HCT116 (cell line): ENCODE measurements at regions not wholly inside any gene's neighbourhood (a gene's known extent, or its start where the extent isn't known, plus 50 kb on each side); places are given as distances from the start of the nearest gene placed in this dataset.

Experiments used
- ATAC-seq: fragments of 200-7000 bp; cut with Tn5 transposase; 2 replicates; pipeline ENCODE4 v1.9.1; 2020; ENCODE audit warnings: mild to moderate bottlenecking, moderate library complexity
- BruUV-seq: library from RNA; stranded (reverse); fragments of 400-500 nt; replicated peaks from 2 replicates; lab custom pipeline; 2021; lab: Mats Ljungman, UMichigan
- CTCF ChIA-PET: fragments of 300-600 bp; sonication (Branson Sonifier 250); formaldehyde crosslinking; loops from one replicate; lab custom pipeline; 2021; ENCODE audit warnings: antibody characterized with exemption; lab: Charles Lee
- POLR2A ChIA-PET: fragments of 300-600, 350-600 bp; sonication (Branson Sonifier 250); formaldehyde crosslinking; loops from one replicate; lab custom pipeline; 2021; ENCODE audit warnings: antibody characterized with exemption; lab: Charles Lee
- RAD21 ChIA-PET, 2 experiments: fragments of 300-600 bp; sonication (Branson Sonifier 250); formaldehyde crosslinking; loops; one replicate each; lab custom pipeline; 2023; ENCODE audit warnings: low total read pairs in 2 of 2; ENCODE audit not compliant: uncharacterized antibody in 2 of 2, unreplicated experiment in 2 of 2, low non-redundant PET in 1 of 2; lab: Charles Lee
- DNase-seq: peaks from one replicate; pipeline ENCODE4 v3.0.0-alpha.2; 2010; ENCODE audit warnings: low read depth, low spot score
- H2AFZ ChIP-seq: fragments of 200-600 bp; shearing (Covaris generic), sonication (generic); 2 replicates; pipeline ENCODE4 v1.6.1; 2017; ENCODE audit warnings: low read depth, mixed run types, mixed read lengths, antibody characterized with exemption, low read length; ENCODE audit not compliant: poor library complexity, severe bottlenecking
- H3K27ac ChIP-seq: 2 replicates; pipeline ENCODE4 v1.5.1; 2012; ENCODE audit warnings: low read depth, low read length
- H3K27me3 ChIP-seq: fragments of 200-600 bp; sonication (generic); 2 replicates; pipeline ENCODE4 v1.6.1; 2016; ENCODE audit warnings: mixed run types, low read length, mixed read lengths; ENCODE audit not compliant: insufficient read depth
- H3K36me3 ChIP-seq, 2 experiments: fragments of 200-500 bp in 1 of 2; fragments of 200-600 bp in 1 of 2; sonication (Bioruptor generic) in 1 of 2; sonication (generic) in 1 of 2; 2 replicates each; pipeline versions ENCODE4 v1.5.1 to v1.6.1; 2014 to 2016; ENCODE audit warnings: low read length in 2 of 2, inconsistent platforms in 1 of 2, mixed read lengths in 1 of 2, mixed run types in 1 of 2; ENCODE audit not compliant: insufficient read depth in 2 of 2, control insufficient read depth in 1 of 2
- H3K4me1 ChIP-seq, 2 experiments: fragments of 200-600 bp in 1 of 2; sonication (generic) in 1 of 2; 2 replicates each; pipeline versions ENCODE4 v1.5.1 to v1.6.1; 2012 to 2017; ENCODE audit warnings: low read length in 2 of 2, inconsistent platforms in 1 of 2, mild to moderate bottlenecking in 1 of 2, mixed read lengths in 1 of 2, mixed run types in 1 of 2, moderate library complexity in 1 of 2; ENCODE audit not compliant: insufficient read depth in 2 of 2, control insufficient read depth in 1 of 2
- H3K4me2 ChIP-seq: fragments of 200-600 bp; sonication (generic); 2 replicates; pipeline ENCODE4 v1.6.1; 2017; ENCODE audit warnings: mixed run types, low read length, mixed read lengths
- H3K4me3 ChIP-seq, 2 experiments: fragments of 200-600 bp in 1 of 2; sonication (generic) in 1 of 2; replicated peaks in 1 of 2; 2 replicates each; pipeline ENCODE4 v1.5.1; 2011 to 2016; ENCODE audit warnings: low read length in 2 of 2, control low read depth in 1 of 2, low read depth in 1 of 2, mild to moderate bottlenecking in 1 of 2, mixed read lengths in 1 of 2, mixed run types in 1 of 2
- H3K79me2 ChIP-seq: fragments of 200-600 bp; sonication (generic); 2 replicates; pipeline ENCODE4 v1.6.1; 2017; ENCODE audit warnings: mild to moderate bottlenecking, mixed run types, low read length, moderate library complexity, mixed read lengths; ENCODE audit not compliant: insufficient read depth
- H3K9ac ChIP-seq: fragments of 200-600 bp; sonication (generic); 2 replicates; pipeline ENCODE4 v1.6.1; 2016; ENCODE audit warnings: low read length, mixed read lengths
- H3K9me2 ChIP-seq: fragments of 200-600 bp; sonication (generic), shearing (Covaris generic); 2 replicates; pipeline ENCODE4 v1.6.1; 2017; ENCODE audit warnings: mixed run types, mild to moderate bottlenecking, moderate library complexity; ENCODE audit not compliant: insufficient read depth
- H3K9me3 ChIP-seq, 2 experiments: fragments of 200-500 bp in 1 of 2; fragments of 200-600 bp in 1 of 2; sonication (Bioruptor generic) in 1 of 2; sonication (generic) in 1 of 2; 2 replicates each; pipeline ENCODE4 v1.6.1; 2014 to 2017; ENCODE audit warnings: low read length in 2 of 2, mixed read lengths in 2 of 2, inconsistent platforms in 1 of 2, low read depth in 1 of 2, mild to moderate bottlenecking in 1 of 2, mixed run types in 1 of 2, moderate library complexity in 1 of 2; ENCODE audit not compliant: control insufficient read depth in 1 of 2, insufficient read depth in 1 of 2
- H4K20me1 ChIP-seq: fragments of 200-600 bp; sonication (generic), shearing (Covaris generic); 2 replicates; pipeline ENCODE4 v1.6.1; 2017; ENCODE audit warnings: mixed run types, mild to moderate bottlenecking, moderate library complexity; ENCODE audit not compliant: insufficient read depth
- ATF3 ChIP-seq: IDR thresholded peaks from 2 replicates; pipeline ENCODE4 v1.6.1; 2012
- CBX3 ChIP-seq: IDR thresholded peaks from 2 replicates; pipeline ENCODE4 v1.6.1; 2012; ENCODE audit warnings: low read depth
- CEBPB ChIP-seq: IDR thresholded peaks from 2 replicates; pipeline ENCODE4 v1.6.1; 2012; ENCODE audit warnings: low read depth
- CTCF ChIP-seq, 3 experiments: fragments of 200-600 bp in 1 of 3; sonication (generic) in 1 of 3; IDR thresholded peaks in 2 of 3; conservative IDR thresholded peaks in 1 of 3; 2 replicates each; pipeline ENCODE4 v1.5.1; 2012 to 2017; ENCODE audit warnings: low read depth in 2 of 3, low read length in 2 of 3, antibody characterized with exemption in 1 of 3, borderline replicate concordance in 1 of 3, control low read depth in 1 of 3, mild to moderate bottlenecking in 1 of 3, mixed read lengths in 1 of 3, mixed run types in 1 of 3, moderate library complexity in 1 of 3; ENCODE audit not compliant: insufficient read depth in 1 of 3
- EGR1 ChIP-seq: IDR thresholded peaks from 2 replicates; pipeline ENCODE4 v1.6.1; 2012; ENCODE audit warnings: low read depth
- ELF1 ChIP-seq: IDR thresholded peaks from 2 replicates; pipeline ENCODE4 v1.6.1; 2012; ENCODE audit warnings: low read depth, borderline replicate concordance
- FOSL1 ChIP-seq: IDR thresholded peaks from 2 replicates; pipeline ENCODE4 v1.6.1; 2012; ENCODE audit warnings: low read depth
- JUND ChIP-seq: IDR thresholded peaks from 2 replicates; pipeline ENCODE4 v1.6.1; 2012
- MAX ChIP-seq: IDR thresholded peaks from 2 replicates; pipeline ENCODE4 v1.6.1; 2012
- POLR2A ChIP-seq: IDR thresholded peaks from 2 replicates; pipeline ENCODE4 v1.7.0; 2011; ENCODE audit warnings: borderline replicate concordance; ENCODE audit not compliant: insufficient read depth, insufficient read length; ENCODE audit errors: extremely low read depth
- POLR2AphosphoS5 ChIP-seq: IDR thresholded peaks from 2 replicates; pipeline ENCODE4 v1.6.1; 2011; ENCODE audit warnings: mild to moderate bottlenecking, low read depth, low read length, moderate library complexity
- REST ChIP-seq: IDR thresholded peaks from 2 replicates; pipeline ENCODE4 v1.6.1; 2012; ENCODE audit warnings: low read depth
- SIN3A ChIP-seq: IDR thresholded peaks from 2 replicates; pipeline ENCODE4 v1.6.1; 2012; ENCODE audit warnings: low read depth
- SP1 ChIP-seq: IDR thresholded peaks from 2 replicates; pipeline ENCODE4 v1.6.1; 2012; ENCODE audit warnings: low read depth
- SRF ChIP-seq: IDR thresholded peaks from 2 replicates; pipeline ENCODE4 v1.6.1; 2012; ENCODE audit warnings: low read depth
- TCF7L2 ChIP-seq: IDR thresholded peaks from 2 replicates; pipeline ENCODE4 v1.7.0; 2011; ENCODE audit warnings: borderline replicate concordance, inconsistent platforms; ENCODE audit not compliant: insufficient read depth, insufficient read length; ENCODE audit errors: extremely low read depth
- YY1 ChIP-seq: IDR thresholded peaks from 2 replicates; pipeline ENCODE4 v1.6.1; 2011; ENCODE audit warnings: low read length, low read depth, moderate library complexity, mild to moderate bottlenecking; ENCODE audit not compliant: insufficient replicate concordance; ENCODE audit errors: extremely low read depth
- ZBTB33 ChIP-seq: IDR thresholded peaks from 2 replicates; pipeline ENCODE4 v1.6.1; 2011; ENCODE audit warnings: mild to moderate bottlenecking, low read length, moderate library complexity; ENCODE audit not compliant: insufficient replicate concordance; ENCODE audit errors: extremely low read depth
- ZFX ChIP-seq: fragments of 450-650 bp; IDR thresholded peaks from 2 replicates; pipeline ENCODE4 v1.6.1; 2017
- ZNF274 ChIP-seq: fragments of 200-500 bp; sonication (Bioruptor generic); IDR thresholded peaks from 2 replicates; pipeline ENCODE4 v1.6.1; 2014; ENCODE audit warnings: mild to moderate bottlenecking, low read depth, low read length, inconsistent platforms
- intact Hi-C: fragments of 100-400 bp; cut with micrococcal nuclease; formaldehyde crosslinking; loops from 2 replicates; pipeline ENCODE4 v1.10.0; 2022

GRCh38 chr18:33851546-33852078 lies 273.6 kb downstream of the ASXL3 start:
- no peak for DNase-seq
- Histone ChIP-seq H3K79me2 (no peaks in the 10 kb centered on the region), H3K27me3 (no peaks in the 10 kb centered on the region), H3K4me3 (no peak overlapping the region), H3K27ac (no peak overlapping the region), H2AFZ (no peak overlapping the region), H3K36me3 (no peaks in the 10 kb centered on the region), H3K9me3 (peaks cover 20 to 29% of the 10 kb centered on the region in 2 experiments; a peak in 2 of 4 replicates), H3K4me1 (no peaks in the 10 kb centered on the region), H3K9ac (no peak overlapping the region), H3K9me2 (no peaks in the 10 kb centered on the region), H3K4me2 (no peak overlapping the region), H4K20me1 (no peaks in the 10 kb centered on the region)
- RAD21 ChIA-PET, result no interaction called here
- intact Hi-C loops, result no loop called here
- TF ChIP-seq ATF3 (no peak), SIN3A (no peak), ELF1 (no peak), ZBTB33 (no peak), CEBPB (no peak), FOSL1 (no peak), CTCF (IDR thresholded peaks at IDR 0.05 in 2 of 3, conservative IDR thresholded peaks at IDR 0.05 in 1 of 3; ENCODE audit: borderline replicate concordance in 1 of 3, insufficient read depth in 1 of 3, low read depth in 2 of 3, low read length in 2 of 3) (no peak), MAX (no peak), TCF7L2 (no peak), YY1 (no peak), ZFX (no peak), POLR2A (no peak), JUND (no peak), CBX3 (no peak), ZNF274 (no peak), POLR2AphosphoS5 (no peak), SRF (no peak), REST (no peak), EGR1 (no peak), SP1 (no peak)
- CTCF ChIA-PET, result no interaction called here
- BruUV-seq, result no TSS peak
- no peak for ATAC-seq
- POLR2A ChIA-PET, result no interaction called here
